SK-N-SH (cell line): ENCODE measurements at regions not wholly inside any gene's neighbourhood (a gene's known extent, or its start where the extent isn't known, plus 50 kb on each side); places are given as distances from the start of the nearest gene placed in this dataset.

Experiments used
- CHD2 ChIP-seq: fragments of 150-350 bp; IDR thresholded peaks from 2 replicates; pipeline ENCODE4 v1.6.1; 2018; ENCODE audit warnings: low read length; ENCODE audit not compliant: partially characterized antibody
- EZH2phosphoT487 ChIP-seq: fragments of 200-600 bp; sonication (generic); IDR thresholded peaks from 2 replicates; pipeline ENCODE4 v1.6.1; 2017; ENCODE audit warnings: low read depth, mixed run types, mild to moderate bottlenecking, antibody characterized with exemption, moderate library complexity, borderline replicate concordance
- GATA2 ChIP-seq: sonication (generic); formaldehyde crosslinking; IDR thresholded peaks from 2 replicates; pipeline ENCODE4 v1.5.0; 2020; ENCODE audit warnings: mild to moderate bottlenecking, missing genetic modification reagents
- JUND ChIP-seq: IDR thresholded peaks from 2 replicates; pipeline ENCODE4 v1.4.0; 2012
- POLR2AphosphoS5 ChIP-seq: IDR thresholded peaks from 2 replicates; pipeline ENCODE4 v1.6.1; 2012; ENCODE audit warnings: low read depth, low read length
- REST ChIP-seq: IDR thresholded peaks from 2 replicates; pipeline ENCODE4 v1.6.1; 2012; ENCODE audit warnings: mild to moderate bottlenecking, low read depth, low read length, moderate library complexity
- RXRA ChIP-seq: IDR thresholded peaks from 2 replicates; pipeline ENCODE4 v1.4.0; 2012; ENCODE audit warnings: low read depth, mild to moderate bottlenecking, borderline replicate concordance
- TAF1 ChIP-seq: IDR thresholded peaks from 2 replicates; pipeline ENCODE4 v1.6.1; 2012; ENCODE audit warnings: low read depth, mild to moderate bottlenecking, low read length, moderate library complexity, borderline replicate concordance
- TF ChIP-seq, protein P1 (sequence below): fragments of 200-600 bp; sonication (generic); IDR thresholded peaks from 2 replicates; pipeline ENCODE4 v1.6.1; 2017; ENCODE audit warnings: antibody characterized with exemption, mild to moderate bottlenecking, moderate library complexity

- TF ChIP-seq TAF1 (no peak), RXRA (no peak), EZH2phosphoT487 (no peak), CHD2 (no peak), REST (no peak), JUND (no peak), POLR2AphosphoS5 (no peak), GATA2 (CRISPR knock-in tag) (no peak)
- TF ChIP-seq, protein P1, sequence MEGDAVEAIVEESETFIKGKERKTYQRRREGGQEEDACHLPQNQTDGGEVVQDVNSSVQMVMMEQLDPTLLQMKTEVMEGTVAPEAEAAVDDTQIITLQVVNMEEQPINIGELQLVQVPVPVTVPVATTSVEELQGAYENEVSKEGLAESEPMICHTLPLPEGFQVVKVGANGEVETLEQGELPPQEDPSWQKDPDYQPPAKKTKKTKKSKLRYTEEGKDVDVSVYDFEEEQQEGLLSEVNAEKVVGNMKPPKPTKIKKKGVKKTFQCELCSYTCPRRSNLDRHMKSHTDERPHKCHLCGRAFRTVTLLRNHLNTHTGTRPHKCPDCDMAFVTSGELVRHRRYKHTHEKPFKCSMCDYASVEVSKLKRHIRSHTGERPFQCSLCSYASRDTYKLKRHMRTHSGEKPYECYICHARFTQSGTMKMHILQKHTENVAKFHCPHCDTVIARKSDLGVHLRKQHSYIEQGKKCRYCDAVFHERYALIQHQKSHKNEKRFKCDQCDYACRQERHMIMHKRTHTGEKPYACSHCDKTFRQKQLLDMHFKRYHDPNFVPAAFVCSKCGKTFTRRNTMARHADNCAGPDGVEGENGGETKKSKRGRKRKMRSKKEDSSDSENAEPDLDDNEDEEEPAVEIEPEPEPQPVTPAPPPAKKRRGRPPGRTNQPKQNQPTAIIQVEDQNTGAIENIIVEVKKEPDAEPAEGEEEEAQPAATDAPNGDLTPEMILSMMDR: no peak
Observed at GRCh38 chr7:81066797-81067196, 147.9 kb upstream of the SEMA3C start.
